ENCODE measurements at regions not wholly inside any gene's neighbourhood (a gene's known extent, or its start where the extent isn't known, plus 50 kb on each side); places are given as distances from the start of the nearest gene placed in this dataset.

- no peak overlapping the region for H3K27ac ChIP-seq (ENCODE audit: low read length)
- H3K36me3 ChIP-seq (ENCODE audit: control insufficient read depth, insufficient read depth, low read length) = no peaks in the 10 kb centered on the region
- peaks cover 5% of the 10 kb centered on the region for H3K9me3 ChIP-seq (ENCODE audit: control insufficient read depth, insufficient read depth, low read length)
- intact Hi-C loops (cut with micrococcal nuclease) = no loop called here
- no peak for DNase-seq
- ATAC-seq = no peak
- H3K27me3 Mint-ChIP-seq (ENCODE audit: low read depth in 2 of 2) = no peaks in the 10 kb centered on the region
- no peak for TF ChIP-seq CTCF (IDR thresholded peaks at IDR 0.05)
- no peak overlapping the region for H3K27ac Mint-ChIP-seq
- H3K4me3 ChIP-seq (ENCODE audit: low read length) = no peak overlapping the region
- H3K4me1 Mint-ChIP-seq = no peaks in the 10 kb centered on the region
- no peaks in the 10 kb centered on the region for H3K4me1 ChIP-seq (ENCODE audit: control insufficient read depth, insufficient read depth, low read length)
- peaks cover 12 to 15% of the 10 kb centered on the region in 2 donors for H3K9me3 Mint-ChIP-seq
- H3K4me3 Mint-ChIP-seq = no peak overlapping the region
- WGBS (ENCODE audit: insufficient coverage) = 75% methylated on average over 3 of the region's 3 CpGs
- no peaks in the 10 kb centered on the region for H3K27me3 ChIP-seq (ENCODE audit: control insufficient read depth, insufficient read depth, low read length)
- peaks cover under 1% of the 10 kb centered on the region for H3K36me3 Mint-ChIP-seq
Observed at GRCh38 chr6:148055419-148055818, 287.2 kb upstream of the SASH1 start.

GRCh38 chr6:148059869-148060268 is 282.8 kb upstream of the SASH1 start:
- Histone ChIP-seq H3K4me1 (ENCODE audit: control insufficient read depth, insufficient read depth, low read length) (no peaks in the 10 kb centered on the region), H3K9me3 (ENCODE audit: control insufficient read depth, insufficient read depth, low read length) (peaks cover 14% of the 10 kb centered on the region), H3K27ac (ENCODE audit: low read length) (no peak overlapping the region), H3K27me3 (ENCODE audit: control insufficient read depth, insufficient read depth, low read length) (no peaks in the 10 kb centered on the region), H3K4me3 (ENCODE audit: low read length) (no peak overlapping the region), H3K36me3 (ENCODE audit: control insufficient read depth, insufficient read depth, low read length) (no peaks in the 10 kb centered on the region)
- Mint-ChIP-seq H3K36me3 (peaks cover 12% of the 10 kb centered on the region), H3K27ac (no peak overlapping the region), H3K27me3 (ENCODE audit: low read depth in 2 of 2) (no peaks in the 10 kb centered on the region), H3K4me3 (no peak overlapping the region), H3K9me3 (peaks cover 12 to 21% of the 10 kb centered on the region in 2 donors), H3K4me1 (no peaks in the 10 kb centered on the region)
- TF ChIP-seq CTCF (IDR thresholded peaks at IDR 0.05) = no peak
- no peak for DNase-seq
- intact Hi-C loops (cut with micrococcal nuclease) = no loop called here
- no peak for ATAC-seq
- WGBS (ENCODE audit: insufficient coverage) = 67% methylated on average over 1 of the region's 1 CpG

- no peak overlapping the region for H3K4me3 ChIP-seq (ENCODE audit: low read length)
- no peak overlapping the region for H3K27ac Mint-ChIP-seq
- no peak overlapping the region for H3K4me3 Mint-ChIP-seq
- intact Hi-C loops (cut with micrococcal nuclease) = no loop called here
- H3K4me1 ChIP-seq (ENCODE audit: control insufficient read depth, insufficient read depth, low read length) = no peaks in the 10 kb centered on the region
- H3K36me3 Mint-ChIP-seq = peaks cover 12% of the 10 kb centered on the region
- no peaks in the 10 kb centered on the region for H3K27me3 Mint-ChIP-seq (ENCODE audit: low read depth in 2 of 2)
- H3K9me3 ChIP-seq (ENCODE audit: control insufficient read depth, insufficient read depth, low read length) = peaks cover 12% of the 10 kb centered on the region
- H3K36me3 ChIP-seq (ENCODE audit: control insufficient read depth, insufficient read depth, low read length) = no peaks in the 10 kb centered on the region
- ATAC-seq (no peak), DNase-seq (no peak)
- H3K27ac ChIP-seq (ENCODE audit: low read length) = no peak overlapping the region
- H3K9me3 Mint-ChIP-seq = peaks cover 8 to 18% of the 10 kb centered on the region in 2 donors
- no peaks in the 10 kb centered on the region for H3K4me1 Mint-ChIP-seq
- no peaks in the 10 kb centered on the region for H3K27me3 ChIP-seq (ENCODE audit: control insufficient read depth, insufficient read depth, low read length)
- no peak for TF ChIP-seq CTCF (IDR thresholded peaks at IDR 0.05)
- 88% methylated on average over 12 of the region's 12 CpGs for WGBS (ENCODE audit: insufficient coverage)
Observed at GRCh38 chr6:148064406-148065134, 278.1 kb upstream of the SASH1 start.
